HepG2 (cell line): ENCODE measurements at regions not wholly inside any gene's neighbourhood (a gene's known extent, or its start where the extent isn't known, plus 50 kb on each side); places are given as distances from the start of the nearest gene placed in this dataset.
A peak's percentile ranks its signal among the peaks of the same experiment; 100 is the strongest.

ENCODE experiments used
- ARID4A ChIP-seq: sonication (generic); formaldehyde crosslinking; IDR thresholded peaks from 2 replicates; pipeline ENCODE4 v1.5.0; 2020; ENCODE audit warnings: mild to moderate bottlenecking, missing genetic modification reagents, borderline replicate concordance
- HOXA9 ChIP-seq: sonication (generic); formaldehyde crosslinking; IDR thresholded peaks from 2 replicates; pipeline ENCODE4 v1.8.1; 2022; ENCODE audit warnings: missing genetic modification reagents, mild to moderate bottlenecking, moderate library complexity, borderline replicate concordance
- IKZF5 ChIP-seq: IDR thresholded peaks from 2 replicates; pipeline ENCODE4 v1.6.1; 2018; ENCODE audit warnings: missing genetic modification reagents, mild to moderate bottlenecking, missing compliant biosample characterization
- KLF9 ChIP-seq: IDR thresholded peaks from 2 replicates; pipeline ENCODE4 v1.6.1; 2016; ENCODE audit warnings: low read depth
- MYC ChIP-seq: sonication (generic); formaldehyde crosslinking; IDR thresholded peaks from 2 replicates; pipeline ENCODE4 v1.9.0; 2021; ENCODE audit warnings: missing genetic modification reagents, borderline replicate concordance
- NFE2 ChIP-seq: sonication (generic); formaldehyde crosslinking; IDR thresholded peaks from 2 replicates; pipeline ENCODE4 v1.4.0; 2020; ENCODE audit warnings: missing genetic modification reagents
- NFKB2 ChIP-seq: sonication (generic); formaldehyde crosslinking; IDR thresholded peaks from 2 replicates; pipeline ENCODE4 v1.4.0; 2020; ENCODE audit warnings: missing genetic modification reagents, borderline replicate concordance
- PATZ1 ChIP-seq: sonication (generic); formaldehyde crosslinking; IDR thresholded peaks from 2 replicates; pipeline ENCODE4 v1.4.0; 2020; ENCODE audit warnings: missing genetic modification reagents
- SIX1 ChIP-seq: sonication (generic); formaldehyde crosslinking; IDR thresholded peaks from 2 replicates; pipeline ENCODE4 v1.4.0; 2020; ENCODE audit warnings: missing genetic modification reagents, borderline replicate concordance
- SIX4 ChIP-seq: sonication (generic); formaldehyde crosslinking; IDR thresholded peaks from 2 replicates; pipeline ENCODE4 v1.4.0; 2020; ENCODE audit warnings: missing genetic modification reagents
- TBL1XR1 ChIP-seq: fragments of 150-350 bp; IDR thresholded peaks from 2 replicates; pipeline ENCODE4 v1.6.1; 2014; ENCODE audit warnings: borderline replicate concordance, low read length; ENCODE audit not compliant: partially characterized antibody
- ZBTB38 ChIP-seq: sonication (generic); formaldehyde crosslinking; IDR thresholded peaks from 2 replicates; pipeline ENCODE4 v1.5.1; 2020; ENCODE audit warnings: mild to moderate bottlenecking, missing genetic modification reagents
- ZFP82 ChIP-seq: sonication (generic); formaldehyde crosslinking; IDR thresholded peaks from 2 replicates; pipeline ENCODE4 v1.5.1; 2020; ENCODE audit warnings: mild to moderate bottlenecking, missing genetic modification reagents, borderline replicate concordance
- ZIK1 ChIP-seq: sonication (generic); formaldehyde crosslinking; IDR thresholded peaks from 2 replicates; pipeline ENCODE4 v1.5.0; 2020; ENCODE audit warnings: mild to moderate bottlenecking, low read depth, missing genetic modification reagents, borderline replicate concordance
- ZNF331 ChIP-seq: sonication (generic); formaldehyde crosslinking; IDR thresholded peaks from 2 replicates; pipeline ENCODE4 v1.4.0; 2020; ENCODE audit warnings: missing genetic modification reagents
- ZNF468 ChIP-seq: sonication (generic); formaldehyde crosslinking; IDR thresholded peaks from 2 replicates; pipeline ENCODE4 v1.8.0; 2022; ENCODE audit warnings: mild to moderate bottlenecking, moderate library complexity, missing genetic modification reagents
- TF ChIP-seq, protein P1 (sequence below): sonication (generic); formaldehyde crosslinking; IDR thresholded peaks from 2 replicates; pipeline ENCODE4 v1.5.0; 2020; ENCODE audit warnings: missing genetic modification reagents, mild to moderate bottlenecking, borderline replicate concordance
- TF ChIP-seq, protein P2 (sequence below): sonication (generic); formaldehyde crosslinking; IDR thresholded peaks from 2 replicates; pipeline ENCODE4 v1.4.0; 2020; ENCODE audit warnings: low read depth, mild to moderate bottlenecking, missing genetic modification reagents

DNA sequence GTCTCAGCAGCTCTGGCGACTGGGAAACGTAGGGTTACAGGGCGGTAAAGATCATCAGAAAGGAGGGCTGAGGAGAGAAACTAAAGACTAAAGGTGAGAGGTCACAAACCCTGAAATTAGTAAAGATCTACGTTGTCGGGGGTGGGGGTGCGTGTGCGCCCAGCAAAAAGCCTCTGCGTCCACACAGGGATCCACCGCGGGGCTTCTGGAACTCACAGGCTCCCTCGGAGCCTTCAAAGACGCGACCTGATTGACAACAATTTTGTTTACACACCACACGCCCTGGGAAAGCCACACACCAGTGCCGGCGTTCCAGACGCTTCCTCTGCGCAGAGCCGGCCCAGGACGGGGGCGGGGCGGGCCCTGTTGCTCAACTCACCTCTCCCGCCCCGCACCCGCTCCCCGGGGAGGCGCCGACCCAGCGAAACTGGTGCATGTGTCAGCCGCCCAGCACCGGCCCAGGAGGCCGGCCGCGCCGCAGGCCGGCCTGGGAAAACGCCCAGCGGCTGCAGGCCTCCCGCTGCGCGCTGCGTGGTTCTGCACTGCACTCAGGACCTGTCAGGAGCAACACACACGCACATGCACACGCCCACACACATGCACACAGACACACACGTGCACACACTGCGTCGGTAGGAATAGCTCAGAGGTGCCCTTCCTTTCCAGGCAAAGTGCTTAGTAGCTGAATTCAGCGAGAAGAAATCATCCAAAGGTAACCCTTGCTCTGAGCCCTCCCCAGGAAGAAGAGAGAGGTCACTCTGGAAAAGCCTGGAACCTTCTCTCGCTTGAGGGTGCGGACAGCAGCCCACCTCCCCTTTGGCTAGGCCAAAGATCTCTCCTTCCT is 57.2 kb upstream of the ARID1B start (continued):
- peak; percentile 26; the same call in 1 of the 2 replicates for TF ChIP-seq SIX1 (CRISPR knock-in tag)
- TF ChIP-seq ZBTB38 (CRISPR knock-in tag) = peak; percentile 84
- TF ChIP-seq ZIK1 = peak; percentile 57; the same call in 1 of the 2 replicates
- peak; percentile 90 for TF ChIP-seq PATZ1 (CRISPR knock-in tag)
- peak; percentile 88 for TF ChIP-seq KLF9 (CRISPR knock-in tag)
- TF ChIP-seq NFKB2 (CRISPR knock-in tag) = peak; percentile 98; the same call in 1 of the 2 replicates
- 0 out of 2 replicates have a peak, but pooled peaks have one; percentile 43 for TF ChIP-seq HOXA9 (CRISPR knock-in tag)
- peak; percentile 88; the same call in 1 of the 2 replicates for TF ChIP-seq ZNF468 (CRISPR knock-in tag)
- peak; percentile 51 for TF ChIP-seq TBL1XR1
- no peak; the same call in 1 of the 2 replicates for TF ChIP-seq NFE2 (CRISPR knock-in tag)
- TF ChIP-seq, protein P1, sequence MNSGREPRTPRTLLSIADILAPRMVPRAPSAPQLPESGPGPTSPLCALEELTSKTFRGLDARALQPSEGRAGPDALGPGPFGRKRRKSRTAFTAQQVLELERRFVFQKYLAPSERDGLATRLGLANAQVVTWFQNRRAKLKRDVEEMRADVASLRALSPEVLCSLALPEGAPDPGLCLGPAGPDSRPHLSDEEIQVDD (CRISPR knock-in tag) = no peak; the same call in 1 of the 2 replicates
- TF ChIP-seq ZNF331 (CRISPR knock-in tag) = peak; percentile 92
- TF ChIP-seq ARID4A = peak; percentile 91
- TF ChIP-seq SIX4 (CRISPR knock-in tag) = peak; percentile 65
- TF ChIP-seq, protein P2, sequence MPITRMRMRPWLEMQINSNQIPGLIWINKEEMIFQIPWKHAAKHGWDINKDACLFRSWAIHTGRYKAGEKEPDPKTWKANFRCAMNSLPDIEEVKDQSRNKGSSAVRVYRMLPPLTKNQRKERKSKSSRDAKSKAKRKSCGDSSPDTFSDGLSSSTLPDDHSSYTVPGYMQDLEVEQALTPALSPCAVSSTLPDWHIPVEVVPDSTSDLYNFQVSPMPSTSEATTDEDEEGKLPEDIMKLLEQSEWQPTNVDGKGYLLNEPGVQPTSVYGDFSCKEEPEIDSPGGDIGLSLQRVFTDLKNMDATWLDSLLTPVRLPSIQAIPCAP (CRISPR knock-in tag) = peak; percentile 87; the same call in 1 of the 2 replicates
- peak; percentile 93 for TF ChIP-seq IKZF5 (CRISPR knock-in tag)
- peak; percentile 90 for TF ChIP-seq MYC (CRISPR knock-in tag)
- TF ChIP-seq ZFP82 (CRISPR knock-in tag) = no peak; the same call in 1 of the 2 replicates
